SU-DHL-6 (cell line): ENCODE measurements at regions not wholly inside any gene's neighbourhood (a gene's known extent, or its start where the extent isn't known, plus 50 kb on each side); places are given as distances from the start of the nearest gene placed in this dataset.

Experiments
- EZH2phosphoT487 ChIP-seq: fragments of 200-600 bp; sonication (generic), shearing (Covaris generic); conservative IDR thresholded peaks from 2 replicates; pipeline ENCODE4 v1.6.1; 2018; ENCODE audit warnings: mild to moderate bottlenecking, antibody characterized with exemption, low read length, moderate library complexity, mixed read lengths
- TF ChIP-seq, protein P1 (sequence below): fragments of 200-600 bp; sonication (generic); IDR thresholded peaks from one replicate; pipeline ENCODE4 v1.5.1; 2017; ENCODE audit warnings: antibody characterized with exemption, mild to moderate bottlenecking, low read length, moderate library complexity; ENCODE audit not compliant: insufficient read depth, poor library complexity, severe bottlenecking

DNA sequence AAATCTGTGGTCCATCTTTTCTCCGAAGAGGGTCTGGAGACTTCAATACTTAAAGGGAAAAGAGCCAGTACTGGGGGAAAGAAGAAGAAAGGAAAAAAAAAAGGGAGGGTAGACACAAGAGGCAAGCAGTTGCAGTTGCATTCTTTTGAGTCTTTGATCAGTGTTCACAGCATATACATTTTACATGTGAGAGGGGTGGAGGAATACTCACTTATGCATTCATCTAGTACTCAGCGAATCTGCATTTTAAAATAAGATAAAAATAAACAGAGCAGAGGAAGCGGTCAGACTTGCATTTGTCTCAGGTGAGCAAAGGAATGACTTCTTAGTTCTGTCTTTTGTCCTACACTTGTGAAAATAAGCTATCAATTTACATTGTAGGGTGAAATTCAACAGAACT lies 275.6 kb downstream of the SLC7A11 start:
- TF ChIP-seq, protein P1, sequence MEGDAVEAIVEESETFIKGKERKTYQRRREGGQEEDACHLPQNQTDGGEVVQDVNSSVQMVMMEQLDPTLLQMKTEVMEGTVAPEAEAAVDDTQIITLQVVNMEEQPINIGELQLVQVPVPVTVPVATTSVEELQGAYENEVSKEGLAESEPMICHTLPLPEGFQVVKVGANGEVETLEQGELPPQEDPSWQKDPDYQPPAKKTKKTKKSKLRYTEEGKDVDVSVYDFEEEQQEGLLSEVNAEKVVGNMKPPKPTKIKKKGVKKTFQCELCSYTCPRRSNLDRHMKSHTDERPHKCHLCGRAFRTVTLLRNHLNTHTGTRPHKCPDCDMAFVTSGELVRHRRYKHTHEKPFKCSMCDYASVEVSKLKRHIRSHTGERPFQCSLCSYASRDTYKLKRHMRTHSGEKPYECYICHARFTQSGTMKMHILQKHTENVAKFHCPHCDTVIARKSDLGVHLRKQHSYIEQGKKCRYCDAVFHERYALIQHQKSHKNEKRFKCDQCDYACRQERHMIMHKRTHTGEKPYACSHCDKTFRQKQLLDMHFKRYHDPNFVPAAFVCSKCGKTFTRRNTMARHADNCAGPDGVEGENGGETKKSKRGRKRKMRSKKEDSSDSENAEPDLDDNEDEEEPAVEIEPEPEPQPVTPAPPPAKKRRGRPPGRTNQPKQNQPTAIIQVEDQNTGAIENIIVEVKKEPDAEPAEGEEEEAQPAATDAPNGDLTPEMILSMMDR, result no peak
- TF ChIP-seq EZH2phosphoT487, result no peak
